ENCODE measurements at regions not wholly inside any gene's neighbourhood (a gene's known extent, or its start where the extent isn't known, plus 50 kb on each side); places are given as distances from the start of the nearest gene placed in this dataset.

DNA sequence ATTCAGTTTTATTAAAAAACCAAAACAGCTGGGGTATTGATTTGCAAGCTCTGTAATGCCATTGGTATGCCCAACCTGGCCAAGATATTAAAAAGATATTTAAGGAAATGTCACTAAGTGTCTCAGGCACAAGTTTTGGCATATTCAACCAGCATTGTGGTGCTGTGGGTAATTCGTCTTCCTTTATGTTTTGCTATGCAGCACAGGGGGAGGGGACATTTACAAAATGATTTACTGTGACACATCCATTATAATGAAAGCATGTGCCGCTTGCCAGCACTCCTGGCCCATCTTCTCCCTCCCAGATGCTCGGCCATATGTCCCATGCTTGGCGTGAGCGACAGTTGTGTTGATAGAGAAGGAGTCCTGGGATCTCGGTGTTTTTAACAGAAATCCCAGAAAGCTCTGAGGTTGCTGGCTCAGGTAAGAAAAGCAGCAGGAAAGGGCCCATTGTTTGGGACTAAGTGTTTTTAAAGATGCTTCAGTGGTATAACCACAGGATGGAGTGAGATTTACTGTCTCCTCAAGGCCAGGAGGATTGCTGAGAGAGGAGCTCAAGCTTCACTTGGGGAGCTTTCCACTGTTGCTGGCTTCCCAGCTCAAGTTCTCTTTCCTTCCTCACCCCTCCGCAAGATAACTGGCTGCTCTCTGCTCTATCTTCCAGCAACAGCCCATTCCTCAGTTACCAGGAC is 158.2 kb upstream of the TSC22D2 start:
- H3K18ac ChIP-seq (ENCODE audit: insufficient read length, low read depth, low read length): no peak overlapping the region
- no peaks in the 10 kb centered on the region; the same call in 1 of the 2 replicates for H3K4me1 ChIP-seq (ENCODE audit: insufficient read depth, low read length)
- no peaks in the 10 kb centered on the region for H3K27me3 ChIP-seq (ENCODE audit: insufficient read depth, low read length)
- no peak overlapping the region for H3K4me3 Mint-ChIP-seq
- no peaks in the 10 kb centered on the region for H3K23me2 ChIP-seq (ENCODE audit: insufficient read length, low read depth, low read length, poor library complexity, severe bottlenecking)
- H2BK15ac ChIP-seq (ENCODE audit: low read depth, low read length): no peak overlapping the region
- H3K4me2 ChIP-seq (ENCODE audit: insufficient read depth, insufficient read length, low read length): no peak overlapping the region
- no peaks in the 10 kb centered on the region for H4K20me1 ChIP-seq (ENCODE audit: control insufficient read depth, insufficient read depth, insufficient read length)
- H3T11ph ChIP-seq (ENCODE audit: low read length): no peak overlapping the region
- H3K79me1 ChIP-seq (ENCODE audit: insufficient read depth, low read depth, low read length, poor library complexity, severe bottlenecking): no peaks in the 10 kb centered on the region
- no peak overlapping the region for H3K4ac ChIP-seq (ENCODE audit: low read depth, low read length)
- no peak overlapping the region for H3K27ac ChIP-seq (ENCODE audit: insufficient read length, low read depth, low read length)
- H2AFZ ChIP-seq (ENCODE audit: low read length): peak overlapping the region; percentile 67
- no peak overlapping the region for H4K91ac ChIP-seq (ENCODE audit: insufficient read length, low read depth, low read length)
- H3K9me3 Mint-ChIP-seq: no peaks in the 10 kb centered on the region; a peak in 1 of 5 replicates
- no peak for DNase-seq
- no peak overlapping the region for H2BK12ac ChIP-seq (ENCODE audit: insufficient read length, low read depth, low read length)
- no peaks in the 10 kb centered on the region for H3K9me3 ChIP-seq (ENCODE audit: control insufficient read depth, low read depth, low read length)
- no peak overlapping the region for H2BK120ac ChIP-seq (ENCODE audit: low read depth, low read length, poor library complexity, severe bottlenecking)
- H3K27ac Mint-ChIP-seq: no peak overlapping the region; a peak in 1 of 7 replicates
- H4K5ac ChIP-seq (ENCODE audit: insufficient read length, low read depth, low read length): no peak overlapping the region
- H3K9ac ChIP-seq (ENCODE audit: extremely low read depth, insufficient read length, low read length): no peak overlapping the region
- TF ChIP-seq, protein P1, sequence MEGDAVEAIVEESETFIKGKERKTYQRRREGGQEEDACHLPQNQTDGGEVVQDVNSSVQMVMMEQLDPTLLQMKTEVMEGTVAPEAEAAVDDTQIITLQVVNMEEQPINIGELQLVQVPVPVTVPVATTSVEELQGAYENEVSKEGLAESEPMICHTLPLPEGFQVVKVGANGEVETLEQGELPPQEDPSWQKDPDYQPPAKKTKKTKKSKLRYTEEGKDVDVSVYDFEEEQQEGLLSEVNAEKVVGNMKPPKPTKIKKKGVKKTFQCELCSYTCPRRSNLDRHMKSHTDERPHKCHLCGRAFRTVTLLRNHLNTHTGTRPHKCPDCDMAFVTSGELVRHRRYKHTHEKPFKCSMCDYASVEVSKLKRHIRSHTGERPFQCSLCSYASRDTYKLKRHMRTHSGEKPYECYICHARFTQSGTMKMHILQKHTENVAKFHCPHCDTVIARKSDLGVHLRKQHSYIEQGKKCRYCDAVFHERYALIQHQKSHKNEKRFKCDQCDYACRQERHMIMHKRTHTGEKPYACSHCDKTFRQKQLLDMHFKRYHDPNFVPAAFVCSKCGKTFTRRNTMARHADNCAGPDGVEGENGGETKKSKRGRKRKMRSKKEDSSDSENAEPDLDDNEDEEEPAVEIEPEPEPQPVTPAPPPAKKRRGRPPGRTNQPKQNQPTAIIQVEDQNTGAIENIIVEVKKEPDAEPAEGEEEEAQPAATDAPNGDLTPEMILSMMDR (conservative IDR thresholded peaks at IDR 0.05): no peak
- H3K23ac ChIP-seq (ENCODE audit: insufficient read length, low read depth, low read length): no peak overlapping the region
- no peak overlapping the region for H4K8ac ChIP-seq (replicated peaks; ENCODE audit: insufficient read length, low read depth, low read length)
- H2BK20ac ChIP-seq (ENCODE audit: low read depth, low read length, poor library complexity, severe bottlenecking): no peak overlapping the region
- H2AK5ac ChIP-seq (ENCODE audit: insufficient read length, low read length): no peak overlapping the region
- no peaks in the 10 kb centered on the region for H3K27me3 Mint-ChIP-seq (ENCODE audit: low read depth)
- no peaks in the 10 kb centered on the region for H3K79me2 ChIP-seq (ENCODE audit: insufficient read depth, low read length)
- no peak overlapping the region for H2BK5ac ChIP-seq (ENCODE audit: insufficient read length, low read length)
- H3K36me3 Mint-ChIP-seq (ENCODE audit: insufficient read depth in 1 of 3, low read depth in 3 of 3): no peaks in the 10 kb centered on the region
- H3K14ac ChIP-seq (ENCODE audit: insufficient read depth, low read length): no peak overlapping the region
- no CpG with 5 or more reads among the region's 7 CpGs for WGBS (ENCODE audit: extremely low coverage, insufficient read length, low lambda C conversion rate)
- H3K56ac ChIP-seq (ENCODE audit: insufficient read length, low read depth, low read length): no peak overlapping the region
- peaks cover 18 to 19% of the 10 kb centered on the region in 2 experiments for H3K4me1 Mint-ChIP-seq
